GM13977 (cell line): ENCODE measurements at regions not wholly inside any gene's neighbourhood (a gene's known extent, or its start where the extent isn't known, plus 50 kb on each side); places are given as distances from the start of the nearest gene placed in this dataset.

Experiments
- DNase-seq: peaks from one replicate; pipeline ENCODE4 v3.0.0; 2012; ENCODE audit warnings: low spot score
- CTCF ChIP-seq: IDR thresholded peaks from 2 replicates; pipeline ENCODE4 v1.5.1; 2012; ENCODE audit warnings: mild to moderate bottlenecking, control low read depth; ENCODE audit not compliant: insufficient read depth; ENCODE audit errors: extremely low read depth, missing control alignments
- in situ Hi-C: fragments of 300-500 bp; cut with MboI; formaldehyde crosslinking; loops from one replicate; pipeline ENCODE4 v1.12.0; 2022; ENCODE audit warnings: low sequenced_read_pairs, low pct_unique_long_range_greater_than_20kb, mixed read lengths, inconsistent platforms; ENCODE audit not compliant: unreplicated experiment

GRCh38 chr5:68793074-68793473, 300.7 kb upstream of the SLC30A5 start:
- TF ChIP-seq CTCF: no peak
- DNase-seq: no peak
- in situ Hi-C loops: no loop called here

GRCh38 chr5:68793993-68794392, 299.8 kb upstream of the SLC30A5 start:
- in situ Hi-C loops: no loop called here
- TF ChIP-seq CTCF: no peak
- DNase-seq: no peak

GRCh38 chr5:68795190-68795589, 298.6 kb upstream of the SLC30A5 start:
- DNase-seq: no peak
- TF ChIP-seq CTCF: no peak
- in situ Hi-C loops: no loop called here

GRCh38 chr5:68798877-68799843, 294.7 kb upstream of the SLC30A5 start:
- in situ Hi-C loops: no loop called here
- DNase-seq: no peak
- TF ChIP-seq CTCF: no peak

- no peak for TF ChIP-seq CTCF
- no peak for DNase-seq
- in situ Hi-C loops: no loop called here
Measured at GRCh38 chr5:68802430-68802829, 291.4 kb upstream of the SLC30A5 start.

GRCh38 chr5:68803881-68804319, 289.9 kb upstream of the SLC30A5 start:
- DNase-seq: no peak
- in situ Hi-C loops: no loop called here
- TF ChIP-seq CTCF: no peak
